ACHN (cell line): ENCODE measurements at regions not wholly inside any gene's neighbourhood (a gene's known extent, or its start where the extent isn't known, plus 50 kb on each side); places are given as distances from the start of the nearest gene placed in this dataset.

Experiments used
- DNase-seq: peaks from one replicate; pipeline ENCODE4 v3.0.0-alpha.2; 2015
- in situ Hi-C: cut with HindIII; loops from 2 replicates; pipeline ENCODE4 v1.10.0; 2017; ENCODE audit warnings: low sequenced_read_pairs, low pct_ligation_motif_present, low pct_unique_long_range_greater_than_20kb

GRCh38 chr21:39037807-39038405 is 145.3 kb downstream of the PSMG1 start:
- DNase-seq, result no peak
- in situ Hi-C loops, result no loop called here

DNA sequence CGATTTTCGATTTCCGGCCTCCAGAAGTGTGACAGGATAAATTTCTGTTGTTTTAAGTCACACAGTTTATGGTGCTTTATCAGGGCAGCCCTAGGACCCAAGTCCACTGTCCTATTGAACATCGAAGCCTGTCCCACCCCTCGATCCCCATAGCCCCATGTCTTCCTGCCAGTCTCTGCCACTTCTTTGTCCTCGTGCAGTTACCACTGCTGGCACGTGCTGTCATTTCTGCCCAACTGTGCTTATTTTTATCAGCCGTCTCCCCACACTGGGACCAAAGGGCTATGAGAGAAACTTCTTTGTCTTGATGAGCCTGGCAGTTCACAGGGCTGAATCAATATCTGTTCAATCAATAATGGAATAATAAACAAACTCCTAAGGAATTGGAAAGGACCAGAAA is 146.7 kb downstream of the PSMG1 start:
- no peak for DNase-seq
- in situ Hi-C loops, result no loop called here

- no peak for DNase-seq
- in situ Hi-C loops, result no loop called here
Measured at GRCh38 chr21:39034590-39035536, 148.4 kb downstream of the PSMG1 start.

GRCh38 chr21:39033878-39034589 is 149.2 kb downstream of the PSMG1 start:
- no peak for DNase-seq
- in situ Hi-C loops, result no loop called here

DNA sequence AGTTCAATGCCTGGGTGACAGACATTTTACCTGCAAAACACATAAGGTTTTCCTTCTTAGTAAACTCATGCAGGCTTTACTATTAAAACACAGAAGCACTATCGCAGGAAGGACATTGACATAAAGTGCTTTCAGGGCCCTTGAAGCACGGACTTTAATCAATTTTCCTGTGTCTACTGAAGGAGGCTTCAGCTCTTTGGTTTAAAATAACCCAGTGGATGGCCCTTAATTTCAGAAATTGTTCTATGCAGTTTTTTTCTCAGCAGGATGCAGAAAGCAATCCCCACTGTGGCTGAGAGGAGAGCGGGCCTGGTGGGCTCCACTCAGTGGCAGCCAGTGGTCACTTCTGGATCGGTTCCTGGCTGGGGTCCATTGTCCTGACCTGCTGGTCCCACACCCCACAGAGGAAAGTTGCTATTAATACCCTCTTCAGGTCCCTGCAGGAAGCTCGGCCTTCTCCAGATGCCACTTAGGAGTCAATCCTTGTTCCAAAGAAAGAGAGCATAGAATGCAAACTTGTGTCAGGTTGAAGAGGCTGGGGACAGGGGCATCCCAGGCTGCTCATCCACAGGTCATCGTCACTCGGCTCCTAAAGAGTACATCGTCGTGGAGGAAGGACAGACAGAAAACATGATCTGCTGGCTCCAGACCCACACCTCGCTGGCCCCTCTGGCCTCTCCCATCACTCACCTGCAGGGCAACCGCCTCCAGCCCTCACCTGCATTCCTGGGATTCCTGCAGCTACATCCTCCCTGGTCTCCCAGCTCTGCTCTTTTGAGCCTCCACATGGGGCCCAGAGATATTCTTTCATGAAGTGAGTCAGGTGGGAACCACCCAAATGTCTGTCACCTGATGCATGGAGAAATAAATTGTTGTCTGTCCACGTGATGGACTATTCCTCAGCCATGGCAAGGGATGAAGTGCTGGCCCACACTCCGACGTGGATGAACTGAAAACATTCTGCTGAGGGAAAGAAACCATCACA is 153.1 kb downstream of the PSMG1 start:
- no peak for DNase-seq
- in situ Hi-C loops, result no loop called here

GRCh38 chr21:39029086-39029755 is 154.0 kb downstream of the PSMG1 start:
- in situ Hi-C loops, result no loop called here
- DNase-seq, result no peak

- in situ Hi-C loops, result no loop called here
- DNase-seq, result no peak
Measured at GRCh38 chr21:39025198-39025597, 158.1 kb downstream of the PSMG1 start.

DNA sequence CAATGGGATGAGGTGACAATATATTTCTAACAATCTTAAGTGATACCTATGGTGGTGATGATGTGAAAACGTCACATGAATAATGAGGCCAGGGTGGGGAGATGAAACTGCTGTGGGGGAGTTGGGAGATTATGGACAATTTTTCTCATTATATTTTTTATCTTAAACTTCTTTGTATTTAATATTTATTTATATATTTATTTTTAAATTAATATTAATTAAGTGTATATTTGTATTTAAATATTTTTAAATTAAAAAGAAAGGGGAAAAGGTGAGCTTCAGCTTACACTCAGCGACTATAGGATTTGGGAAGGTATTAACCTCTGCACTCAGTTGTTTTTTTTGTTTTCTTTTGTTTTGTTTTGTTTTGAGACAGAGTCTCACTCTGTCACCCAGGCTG is 158.7 kb downstream of the PSMG1 start:
- no peak for DNase-seq
- in situ Hi-C loops, result no loop called here

DNA sequence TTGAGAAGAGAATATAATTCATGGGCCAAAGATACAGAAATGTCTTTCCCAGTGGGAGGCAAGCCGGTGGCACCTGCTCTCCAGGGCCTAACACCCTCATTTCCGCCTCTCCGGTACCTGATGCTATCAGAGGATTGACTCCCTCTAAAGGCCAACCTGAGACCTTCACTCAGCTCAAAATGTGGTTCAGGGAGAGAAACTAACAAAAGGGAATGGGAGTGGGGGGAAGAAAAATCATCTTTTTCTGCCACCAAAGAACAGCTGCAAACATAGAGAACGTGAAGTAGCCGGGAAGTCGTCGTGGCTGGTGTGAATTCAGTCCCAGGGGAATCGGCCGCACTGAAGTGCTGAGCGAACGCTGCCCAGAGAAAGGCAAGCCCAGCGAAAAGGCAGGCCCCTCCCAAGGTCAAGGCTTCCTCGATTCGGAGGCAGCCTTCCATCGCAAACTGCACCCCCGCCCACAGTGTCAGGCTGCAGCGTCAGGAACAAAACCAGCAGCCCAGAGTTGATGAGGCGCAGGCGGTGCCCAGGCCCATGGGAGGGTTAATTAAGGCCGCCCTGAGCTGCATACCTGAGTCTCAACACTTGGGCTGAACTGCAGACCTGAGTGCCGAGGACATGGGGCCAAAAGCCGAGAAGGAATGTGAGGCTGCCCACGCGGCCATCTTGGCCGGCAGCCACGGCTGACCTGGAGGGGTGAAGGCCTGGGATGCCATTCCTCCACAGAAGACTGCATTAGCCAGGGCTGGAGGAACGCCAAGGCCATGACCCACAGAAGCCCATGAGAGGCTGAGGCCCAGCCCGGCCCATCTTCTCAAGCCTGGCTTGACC is 160.2 kb downstream of the PSMG1 start:
- in situ Hi-C loops, result no loop called here
- DNase-seq, result peak; percentile 66

DNA sequence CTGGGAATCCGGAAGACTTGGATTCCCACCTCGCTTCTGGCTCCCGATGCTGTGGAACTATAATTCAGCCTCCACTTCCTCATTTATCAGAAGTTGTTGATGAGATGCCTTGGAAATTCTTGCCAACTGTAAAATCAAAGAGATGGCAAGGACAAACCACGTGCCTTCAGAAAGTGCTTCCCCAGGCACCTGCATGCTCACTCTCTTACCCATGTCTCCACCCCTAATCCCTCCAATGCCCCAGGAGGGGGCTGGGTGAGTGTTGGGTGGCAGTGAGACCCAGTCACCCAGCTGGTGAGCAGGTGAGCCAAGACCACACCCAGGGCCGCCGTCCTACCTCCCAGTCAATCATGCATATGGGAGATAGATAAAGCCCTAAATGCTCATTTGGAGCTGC is 160.8 kb downstream of the PSMG1 start:
- in situ Hi-C loops, result no loop called here
- no peak for DNase-seq

DNA sequence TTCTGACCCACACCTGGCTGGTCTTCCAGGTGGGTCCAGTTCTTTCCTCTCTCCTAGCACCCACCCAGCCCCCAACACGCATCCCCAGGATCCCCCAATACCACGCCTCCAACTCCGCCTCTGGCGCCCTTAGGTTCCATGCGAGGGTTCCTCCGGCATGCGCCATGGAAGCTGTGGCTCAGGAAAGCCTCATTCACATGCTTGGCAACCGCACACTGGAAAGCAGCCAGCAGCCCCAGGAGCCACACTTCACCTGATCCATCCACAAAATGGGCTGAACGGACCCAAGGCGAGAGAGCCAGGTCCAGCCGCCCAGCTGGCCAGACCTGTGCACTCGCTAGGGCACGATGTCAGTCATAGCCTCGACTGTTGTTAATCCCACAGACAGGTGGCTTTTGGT is 161.2 kb downstream of the PSMG1 start:
- in situ Hi-C loops, result no loop called here

GRCh38 chr21:39021478-39021832 is 161.8 kb downstream of the PSMG1 start:
- in situ Hi-C loops, result no loop called here
- no peak for DNase-seq

More for the DNA sequence above, 161.2 kb downstream of the PSMG1 start:
- DNase-seq, result no peak

- DNase-seq, result peak; percentile 56
- in situ Hi-C loops, result no loop called here
Measured at GRCh38 chr21:39020751-39021477, 162.3 kb downstream of the PSMG1 start.

GRCh38 chr21:39018730-39019129 is 164.5 kb downstream of the PSMG1 start:
- DNase-seq, result no peak
- in situ Hi-C loops, result no loop called here

DNA sequence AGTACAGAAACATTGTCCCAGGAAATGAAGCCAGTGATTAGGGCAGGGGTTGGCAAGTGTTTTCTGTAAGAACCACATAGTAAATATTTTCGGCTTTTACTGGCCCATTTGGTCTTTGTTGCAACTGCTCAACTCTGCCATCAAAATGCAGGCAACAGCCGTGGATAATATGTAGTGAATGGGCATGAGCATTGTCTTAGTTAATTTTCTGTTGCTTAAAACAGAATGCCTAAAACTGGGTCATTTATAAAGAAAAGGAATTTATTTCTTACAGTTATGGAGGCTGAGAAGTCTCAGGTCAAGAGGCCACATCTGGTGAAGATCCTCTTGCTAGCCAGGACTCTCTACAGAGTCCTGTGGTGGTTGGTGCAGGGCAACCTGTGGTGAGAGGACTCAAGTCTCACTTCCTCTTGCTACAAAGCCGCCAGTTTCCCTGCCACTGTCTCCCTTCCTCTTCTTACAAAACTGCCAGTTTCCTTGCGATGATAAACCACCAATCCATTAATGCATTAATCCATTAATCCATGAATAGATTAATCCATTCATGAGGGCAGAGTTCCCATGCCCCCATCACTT is 166.4 kb downstream of the PSMG1 start:
- DNase-seq, result no peak
- in situ Hi-C loops, result no loop called here

GRCh38 chr21:39014747-39015146 is 168.5 kb downstream of the PSMG1 start:
- in situ Hi-C loops, result no loop called here
- DNase-seq, result peak; percentile 20
